HFFc6 (cell line): ENCODE measurements at regions not wholly inside any gene's neighbourhood (a gene's known extent, or its start where the extent isn't known, plus 50 kb on each side); places are given as distances from the start of the nearest gene placed in this dataset.
"Not testable (repeated sequence)": the region's sequence is repeated elsewhere in the genome, so short reads cannot be mapped to it uniquely, and the experiment has no call there.

ENCODE experiments used
- DNase-seq: peaks from one replicate; pipeline ENCODE4 v3.0.0-alpha.2; 2018
- H3K27ac Mint-ChIP-seq: 2 replicates; pipeline ENCODE4 v1.8.0; 2020; ENCODE audit warnings: mild to moderate bottlenecking, mixed read lengths
- H3K27me3 Mint-ChIP-seq: 2 replicates; pipeline ENCODE4 v1.8.0; 2021; ENCODE audit warnings: mild to moderate bottlenecking, moderate library complexity, mixed read lengths; ENCODE audit not compliant: insufficient read depth
- H3K36me3 Mint-ChIP-seq: 2 replicates; pipeline ENCODE4 v1.8.0; 2021; ENCODE audit warnings: low read depth, mixed read lengths
- H3K4me1 Mint-ChIP-seq: 2 replicates; pipeline ENCODE4 v1.8.0; 2020; ENCODE audit warnings: low read depth, mixed read lengths
- H3K4me3 Mint-ChIP-seq: 2 replicates; pipeline ENCODE4 v1.8.0; 2020; ENCODE audit warnings: mild to moderate bottlenecking, moderate library complexity, mixed read lengths
- H3K9me3 Mint-ChIP-seq: 2 replicates; pipeline ENCODE4 v1.8.0; 2020; ENCODE audit warnings: mild to moderate bottlenecking, mixed read lengths
- CTCF ChIP-seq: fragments of 200-600 bp; sonication (generic); IDR thresholded peaks from 2 replicates; pipeline ENCODE4 v1.5.0; 2021; ENCODE audit warnings: antibody characterized with exemption, mild to moderate bottlenecking

GRCh38 chr10:6838118-6838517, 258.0 kb upstream of the PRKCQ start:
- no peak overlapping the region for H3K4me3 Mint-ChIP-seq
- no peaks in the 10 kb centered on the region; the same call in 1 of the 2 replicates for H3K9me3 Mint-ChIP-seq
- H3K36me3 Mint-ChIP-seq = no peaks in the 10 kb centered on the region
- H3K27ac Mint-ChIP-seq = no peak overlapping the region
- H3K27me3 Mint-ChIP-seq = no peaks in the 10 kb centered on the region
- no peak for DNase-seq
- no peak for TF ChIP-seq CTCF
- H3K4me1 Mint-ChIP-seq = no peaks in the 10 kb centered on the region

- Mint-ChIP-seq H3K27ac (no peak overlapping the region), H3K4me1 (no peaks in the 10 kb centered on the region), H3K4me3 (no peak overlapping the region), H3K27me3 (no peaks in the 10 kb centered on the region), H3K36me3 (no peaks in the 10 kb centered on the region), H3K9me3 (no peaks in the 10 kb centered on the region)
- TF ChIP-seq CTCF = no peak
- no peak for DNase-seq
Observed at GRCh38 chr10:6833458-6834011, 253.5 kb upstream of the PRKCQ start.

- not testable (repeated sequence) for H3K36me3 Mint-ChIP-seq, H3K27me3 Mint-ChIP-seq, H3K9me3 Mint-ChIP-seq, H3K4me3 Mint-ChIP-seq, H3K27ac Mint-ChIP-seq, H3K4me1 Mint-ChIP-seq, DNase-seq
Observed at GRCh38 chr10:6830981-6831380, 250.9 kb upstream of the PRKCQ start.

GRCh38 chr10:6824793-6825192, 244.7 kb upstream of the PRKCQ start:
- not testable (repeated sequence) for H3K27me3 Mint-ChIP-seq, H3K4me1 Mint-ChIP-seq, H3K36me3 Mint-ChIP-seq, H3K27ac Mint-ChIP-seq, H3K4me3 Mint-ChIP-seq, H3K9me3 Mint-ChIP-seq, DNase-seq

GRCh38 chr10:6823770-6824169, 243.7 kb upstream of the PRKCQ start:
- peaks cover 5% of the 10 kb centered on the region for H3K27me3 Mint-ChIP-seq
- DNase-seq = no peak
- no peaks in the 10 kb centered on the region for H3K36me3 Mint-ChIP-seq
- H3K4me1 Mint-ChIP-seq = no peaks in the 10 kb centered on the region
- H3K9me3 Mint-ChIP-seq = no peaks in the 10 kb centered on the region
- no peak overlapping the region for H3K27ac Mint-ChIP-seq
- H3K4me3 Mint-ChIP-seq = no peak overlapping the region
- TF ChIP-seq CTCF = no peak

- H3K36me3 Mint-ChIP-seq = no peaks in the 10 kb centered on the region
- H3K27me3 Mint-ChIP-seq = peaks cover 5% of the 10 kb centered on the region
- H3K4me1 Mint-ChIP-seq = no peaks in the 10 kb centered on the region
- no peak for DNase-seq
- H3K27ac Mint-ChIP-seq = no peak overlapping the region
- H3K4me3 Mint-ChIP-seq = no peak overlapping the region
- TF ChIP-seq CTCF = no peak
- no peaks in the 10 kb centered on the region for H3K9me3 Mint-ChIP-seq
Observed at GRCh38 chr10:6819301-6819700, 239.2 kb upstream of the PRKCQ start.

- TF ChIP-seq CTCF = no peak
- H3K36me3 Mint-ChIP-seq = no peaks in the 10 kb centered on the region
- peaks cover 5% of the 10 kb centered on the region for H3K27me3 Mint-ChIP-seq
- no peaks in the 10 kb centered on the region for H3K9me3 Mint-ChIP-seq
- H3K27ac Mint-ChIP-seq = no peak overlapping the region
- no peak for DNase-seq
- H3K4me3 Mint-ChIP-seq = no peak overlapping the region
- no peaks in the 10 kb centered on the region for H3K4me1 Mint-ChIP-seq
Observed at GRCh38 chr10:6817770-6818169, 237.7 kb upstream of the PRKCQ start.
